RWPE1 (cell line): ENCODE measurements at regions not wholly inside any gene's neighbourhood (a gene's known extent, or its start where the extent isn't known, plus 50 kb on each side); places are given as distances from the start of the nearest gene placed in this dataset.
"Not testable (repeated sequence)": the region's sequence is repeated elsewhere in the genome, so short reads cannot be mapped to it uniquely, and the experiment has no call there.

Experiments used
- CTCF ChIA-PET: fragments of 350-600 bp; sonication (Branson Sonifier 250); formaldehyde crosslinking; extraction: SDS; loops from one replicate; lab custom pipeline; 2021; lab: Yijun Ruan, JAX
- POLR2A ChIA-PET: fragments of 400-600 bp; formaldehyde crosslinking; extraction: SDS; loops from one replicate; lab custom pipeline; 2020; ENCODE audit warnings: antibody characterized with exemption; ENCODE audit not compliant: low non-redundant PET; lab: Yijun Ruan, JAX
- DNase-seq: peaks from one replicate; pipeline ENCODE4 v3.0.0; 2012; ENCODE audit warnings: low spot score
- H3K27ac ChIP-seq: fragments of 450-650 bp; 2 replicates; pipeline ENCODE4 v1.5.1; 2017
- CTCF ChIP-seq: fragments of 450-650 bp; conservative IDR thresholded peaks from 2 replicates; pipeline ENCODE4 v1.5.1; 2017; ENCODE audit warnings: low read depth, mild to moderate bottlenecking

GRCh38 chr21:9763306-9763705, 758.1 kb upstream of the TPTE start:
- no peak for TF ChIP-seq CTCF
- no peak overlapping the region for H3K27ac ChIP-seq
- DNase-seq, result no peak
- POLR2A ChIA-PET, result no interaction called here
- CTCF ChIA-PET, result no interaction called here

GRCh38 chr21:9763807-9764206, 757.6 kb upstream of the TPTE start:
- no peak overlapping the region for H3K27ac ChIP-seq
- no peak for DNase-seq
- POLR2A ChIA-PET, result no interaction called here
- CTCF ChIA-PET, result no interaction called here
- TF ChIP-seq CTCF, result no peak

GRCh38 chr21:9764294-9764693, 757.1 kb upstream of the TPTE start:
- H3K27ac ChIP-seq, CTCF ChIA-PET, DNase-seq, POLR2A ChIA-PET: not testable (repeated sequence)

GRCh38 chr21:9765538-9765937, 755.8 kb upstream of the TPTE start:
- H3K27ac ChIP-seq, POLR2A ChIA-PET, DNase-seq, CTCF ChIA-PET: not testable (repeated sequence)

- POLR2A ChIA-PET, DNase-seq, H3K27ac ChIP-seq: not testable (repeated sequence)
- CTCF ChIA-PET, result interaction anchor here (1.4 kb wide), 1 partner anchor 37 kb away, joined by 3 read pairs; no protein-coding TSS in a partner anchor
Measured at GRCh38 chr21:9766890-9767591, 754.3 kb upstream of the TPTE start.

GRCh38 chr21:9767592-9768375, 753.6 kb upstream of the TPTE start:
- POLR2A ChIA-PET, result no interaction called here
- H3K27ac ChIP-seq, result no peak overlapping the region
- TF ChIP-seq CTCF, result no peak
- no peak for DNase-seq
- CTCF ChIA-PET, result interaction anchor here (1.4 kb wide), 1 partner anchor 38 kb away, joined by 3 read pairs; no protein-coding TSS in a partner anchor

GRCh38 chr21:9768376-9769130, 752.8 kb upstream of the TPTE start:
- DNase-seq, POLR2A ChIA-PET, H3K27ac ChIP-seq: not testable (repeated sequence)
- CTCF ChIA-PET, result interaction anchor here (1.4 kb wide), 1 partner anchor 39 kb away, joined by 3 read pairs; no protein-coding TSS in a partner anchor

GRCh38 chr21:9769131-9769498, 752.3 kb upstream of the TPTE start:
- DNase-seq, H3K27ac ChIP-seq, CTCF ChIA-PET, POLR2A ChIA-PET: not testable (repeated sequence)

GRCh38 chr21:9769718-9770690, 751.4 kb upstream of the TPTE start:
- CTCF ChIA-PET, H3K27ac ChIP-seq, POLR2A ChIA-PET, DNase-seq: not testable (repeated sequence)

- DNase-seq, H3K27ac ChIP-seq, CTCF ChIA-PET, POLR2A ChIA-PET: not testable (repeated sequence)
Measured at GRCh38 chr21:9771466-9772347, 749.7 kb upstream of the TPTE start.
